HFFc6 (cell line): ENCODE measurements at regions not wholly inside any gene's neighbourhood (a gene's known extent, or its start where the extent isn't known, plus 50 kb on each side); places are given as distances from the start of the nearest gene placed in this dataset.
"Not testable (repeated sequence)": the region's sequence is repeated elsewhere in the genome, so short reads cannot be mapped to it uniquely, and the experiment has no call there.

Source experiments
- DNase-seq: peaks from one replicate; pipeline ENCODE4 v3.0.0-alpha.2; 2018
- H3K27ac Mint-ChIP-seq: 2 replicates; pipeline ENCODE4 v1.8.0; 2020; ENCODE audit warnings: mild to moderate bottlenecking, mixed read lengths
- H3K27me3 Mint-ChIP-seq: 2 replicates; pipeline ENCODE4 v1.8.0; 2021; ENCODE audit warnings: mild to moderate bottlenecking, moderate library complexity, mixed read lengths; ENCODE audit not compliant: insufficient read depth
- H3K36me3 Mint-ChIP-seq: 2 replicates; pipeline ENCODE4 v1.8.0; 2021; ENCODE audit warnings: low read depth, mixed read lengths
- H3K4me1 Mint-ChIP-seq: 2 replicates; pipeline ENCODE4 v1.8.0; 2020; ENCODE audit warnings: low read depth, mixed read lengths
- H3K4me3 Mint-ChIP-seq: 2 replicates; pipeline ENCODE4 v1.8.0; 2020; ENCODE audit warnings: mild to moderate bottlenecking, moderate library complexity, mixed read lengths
- H3K9me3 Mint-ChIP-seq: 2 replicates; pipeline ENCODE4 v1.8.0; 2020; ENCODE audit warnings: mild to moderate bottlenecking, mixed read lengths
- TF ChIP-seq, protein P1 (sequence below): fragments of 200-600 bp; sonication (generic); IDR thresholded peaks from 2 replicates; pipeline ENCODE4 v1.5.0; 2021; ENCODE audit warnings: antibody characterized with exemption, mild to moderate bottlenecking

DNA sequence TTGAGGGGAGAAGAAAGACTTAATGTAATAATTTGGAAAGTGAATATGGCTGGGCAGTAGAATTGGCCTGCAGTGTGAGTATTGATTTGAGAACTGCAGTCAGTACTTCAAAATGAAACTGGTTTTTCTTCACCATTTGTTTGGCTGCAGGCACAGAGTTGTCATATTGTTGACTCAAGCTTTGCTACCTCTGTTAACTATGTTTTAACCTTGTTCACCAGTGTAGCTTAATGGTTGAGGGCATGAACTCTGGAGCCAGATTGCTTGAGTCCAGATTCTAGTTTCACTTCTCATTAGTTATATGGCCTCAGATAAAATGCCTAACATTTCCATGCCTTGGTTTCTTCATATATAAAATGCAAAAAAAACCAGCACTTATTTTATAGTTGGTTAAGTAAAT is 64.1 kb downstream of the CFAP44 start:
- Mint-ChIP-seq H3K36me3 (no peaks in the 10 kb centered on the region), H3K27ac (no peak overlapping the region), H3K4me3 (no peak overlapping the region), H3K27me3 (no peaks in the 10 kb centered on the region), H3K4me1 (no peaks in the 10 kb centered on the region), H3K9me3 (no peaks in the 10 kb centered on the region)
- no peak for DNase-seq
- TF ChIP-seq, protein P1, sequence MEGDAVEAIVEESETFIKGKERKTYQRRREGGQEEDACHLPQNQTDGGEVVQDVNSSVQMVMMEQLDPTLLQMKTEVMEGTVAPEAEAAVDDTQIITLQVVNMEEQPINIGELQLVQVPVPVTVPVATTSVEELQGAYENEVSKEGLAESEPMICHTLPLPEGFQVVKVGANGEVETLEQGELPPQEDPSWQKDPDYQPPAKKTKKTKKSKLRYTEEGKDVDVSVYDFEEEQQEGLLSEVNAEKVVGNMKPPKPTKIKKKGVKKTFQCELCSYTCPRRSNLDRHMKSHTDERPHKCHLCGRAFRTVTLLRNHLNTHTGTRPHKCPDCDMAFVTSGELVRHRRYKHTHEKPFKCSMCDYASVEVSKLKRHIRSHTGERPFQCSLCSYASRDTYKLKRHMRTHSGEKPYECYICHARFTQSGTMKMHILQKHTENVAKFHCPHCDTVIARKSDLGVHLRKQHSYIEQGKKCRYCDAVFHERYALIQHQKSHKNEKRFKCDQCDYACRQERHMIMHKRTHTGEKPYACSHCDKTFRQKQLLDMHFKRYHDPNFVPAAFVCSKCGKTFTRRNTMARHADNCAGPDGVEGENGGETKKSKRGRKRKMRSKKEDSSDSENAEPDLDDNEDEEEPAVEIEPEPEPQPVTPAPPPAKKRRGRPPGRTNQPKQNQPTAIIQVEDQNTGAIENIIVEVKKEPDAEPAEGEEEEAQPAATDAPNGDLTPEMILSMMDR: no peak

DNA sequence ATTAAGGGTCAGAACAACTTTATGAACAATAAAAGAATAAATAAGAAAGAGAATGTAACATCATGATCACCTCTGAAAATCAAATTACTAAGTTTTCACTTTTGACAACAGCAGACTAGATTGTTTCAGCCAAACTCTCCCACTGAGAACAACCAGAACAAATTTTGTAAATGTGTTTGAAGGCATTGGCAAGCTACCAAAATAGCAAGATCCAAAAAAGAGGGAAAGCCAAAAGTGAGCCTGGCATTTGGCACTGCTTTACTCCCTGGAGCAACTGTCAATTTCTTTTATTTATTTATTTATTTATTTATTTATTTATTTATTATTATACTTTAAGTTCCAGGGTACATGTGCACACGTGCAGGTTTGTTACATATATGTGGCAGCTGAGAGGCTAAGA is 67.2 kb downstream of the CFAP44 start:
- no peaks in the 10 kb centered on the region for H3K9me3 Mint-ChIP-seq
- H3K27me3 Mint-ChIP-seq: no peaks in the 10 kb centered on the region
- peaks cover 12% of the 10 kb centered on the region for H3K36me3 Mint-ChIP-seq
- TF ChIP-seq, protein P1: no peak
- H3K4me1 Mint-ChIP-seq: no peaks in the 10 kb centered on the region
- DNase-seq: no peak
- no peak overlapping the region for H3K4me3 Mint-ChIP-seq
- no peak overlapping the region for H3K27ac Mint-ChIP-seq

DNA sequence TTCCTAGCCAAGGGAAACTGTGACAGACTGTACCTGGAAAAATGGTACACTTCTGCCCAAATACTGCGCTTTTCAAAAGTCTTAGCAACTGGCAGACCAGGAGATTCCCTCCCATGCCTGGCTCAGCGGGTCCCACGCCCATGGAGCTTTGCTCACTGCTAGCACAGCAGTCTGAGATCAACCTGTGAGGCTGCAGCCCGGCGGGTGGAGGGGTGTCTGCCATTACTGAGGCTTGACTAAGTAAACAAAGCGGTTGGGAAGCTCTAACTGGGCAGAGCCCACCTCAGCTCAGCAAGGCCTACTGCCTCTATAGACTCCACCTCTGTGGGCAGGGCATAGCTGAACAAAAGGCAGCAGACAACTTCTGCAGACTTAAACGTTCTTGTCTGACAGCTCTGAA is 74.5 kb downstream of the CFAP44 start:
- not testable (repeated sequence) for DNase-seq, H3K9me3 Mint-ChIP-seq, H3K36me3 Mint-ChIP-seq, H3K4me1 Mint-ChIP-seq, H3K27ac Mint-ChIP-seq, H3K4me3 Mint-ChIP-seq, H3K27me3 Mint-ChIP-seq

DNA sequence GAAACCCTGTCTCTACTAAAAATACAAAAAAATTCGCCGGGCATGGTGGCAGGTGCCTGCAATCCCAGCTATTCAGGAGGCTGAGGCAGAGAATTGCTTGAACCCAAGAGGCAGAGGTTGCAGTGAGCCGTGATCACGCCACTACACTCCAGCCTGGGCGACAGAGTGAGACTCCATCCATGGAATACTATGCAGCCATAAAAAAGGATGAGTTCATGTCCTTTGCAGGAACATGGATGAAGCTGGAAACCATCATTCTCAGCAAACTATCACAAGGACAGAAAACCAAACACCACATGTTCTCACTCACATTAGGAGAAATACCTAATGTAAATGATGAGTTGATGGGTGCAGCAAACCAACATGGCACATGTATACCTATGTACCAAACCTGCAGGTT is 86.0 kb downstream of the CFAP44 start:
- not testable (repeated sequence) for H3K9me3 Mint-ChIP-seq, H3K36me3 Mint-ChIP-seq, H3K4me1 Mint-ChIP-seq, H3K4me3 Mint-ChIP-seq, DNase-seq, H3K27ac Mint-ChIP-seq, H3K27me3 Mint-ChIP-seq

DNA sequence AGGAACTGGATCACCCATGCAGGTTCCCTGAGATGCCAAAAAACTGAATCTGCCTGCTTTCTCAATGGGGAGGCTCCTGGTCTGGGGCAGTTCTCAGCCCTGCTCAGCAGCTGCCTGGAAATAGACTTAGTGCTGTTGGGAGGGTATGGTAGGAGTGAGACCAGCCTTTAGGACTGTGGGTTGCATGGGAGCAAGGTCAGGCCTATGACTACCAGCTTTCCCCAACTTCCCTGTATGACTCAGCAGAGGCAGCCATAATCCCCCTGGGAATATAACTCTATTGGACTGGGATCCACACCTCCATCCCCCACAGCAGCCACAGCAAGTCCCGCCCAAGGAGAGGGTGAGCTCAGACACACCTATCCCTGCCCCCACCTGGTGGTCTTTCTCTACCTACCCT is 87.0 kb downstream of the CFAP44 start:
- H3K4me1 Mint-ChIP-seq: no peaks in the 10 kb centered on the region
- no peak overlapping the region for H3K4me3 Mint-ChIP-seq
- H3K9me3 Mint-ChIP-seq: no peaks in the 10 kb centered on the region
- TF ChIP-seq, protein P1: no peak
- no peaks in the 10 kb centered on the region for H3K36me3 Mint-ChIP-seq
- no peak overlapping the region for H3K27ac Mint-ChIP-seq
- peaks cover 2% of the 10 kb centered on the region for H3K27me3 Mint-ChIP-seq
- no peak for DNase-seq

DNA sequence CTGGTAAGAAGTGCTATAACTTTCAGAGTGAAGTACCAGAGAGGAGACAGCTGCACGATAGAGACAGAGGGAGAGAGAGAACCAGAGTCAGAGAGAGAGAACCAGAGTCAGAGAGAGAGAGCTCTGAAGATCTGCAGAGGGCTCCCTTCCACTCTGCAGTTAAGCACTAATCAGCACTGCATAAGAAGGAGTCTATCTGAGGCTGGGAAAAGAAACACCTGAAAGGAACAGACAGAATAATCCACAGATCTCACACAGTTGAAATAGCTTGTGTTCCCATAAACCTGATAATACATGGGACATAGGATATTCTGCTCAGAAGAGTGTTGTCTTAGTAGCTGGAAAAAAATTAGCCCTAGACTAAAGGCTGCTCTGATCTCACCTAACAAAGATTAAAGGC is 87.6 kb downstream of the CFAP44 start:
- H3K4me1 Mint-ChIP-seq: no peaks in the 10 kb centered on the region
- no peak overlapping the region for H3K27ac Mint-ChIP-seq
- H3K27me3 Mint-ChIP-seq: peaks cover 2% of the 10 kb centered on the region
- H3K4me3 Mint-ChIP-seq: no peak overlapping the region
- no peaks in the 10 kb centered on the region for H3K36me3 Mint-ChIP-seq
- TF ChIP-seq, protein P1: no peak
- DNase-seq: no peak
- H3K9me3 Mint-ChIP-seq: no peaks in the 10 kb centered on the region

DNA sequence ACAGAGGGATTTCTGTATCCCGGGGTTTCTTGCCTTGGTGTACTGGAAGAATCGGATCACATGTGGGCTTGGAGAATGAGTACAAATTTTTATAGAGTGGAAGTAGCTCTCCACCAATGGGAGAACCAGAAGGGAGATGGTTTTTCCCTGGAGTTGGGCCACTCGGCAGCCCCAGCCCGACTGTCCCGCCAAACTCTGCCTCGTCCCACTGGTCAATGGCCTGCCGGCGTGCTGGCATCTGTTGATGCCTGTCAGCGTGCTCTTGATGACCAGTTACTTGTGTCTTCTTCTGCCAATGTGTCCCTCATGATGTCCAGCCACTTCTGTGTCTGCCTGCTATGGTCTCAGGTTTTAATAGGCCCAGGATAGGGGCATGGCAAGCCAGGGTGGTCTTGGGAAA is 100.5 kb downstream of the CFAP44 start:
- DNase-seq: no peak
- TF ChIP-seq, protein P1: no peak
- H3K9me3 Mint-ChIP-seq: no peaks in the 10 kb centered on the region
- no peak overlapping the region for H3K27ac Mint-ChIP-seq
- no peak overlapping the region for H3K4me3 Mint-ChIP-seq
- H3K36me3 Mint-ChIP-seq: no peaks in the 10 kb centered on the region
- H3K4me1 Mint-ChIP-seq: no peaks in the 10 kb centered on the region
- H3K27me3 Mint-ChIP-seq: no peaks in the 10 kb centered on the region; the same call in 1 of the 2 replicates
